ENCODE measurements at regions not wholly inside any gene's neighbourhood (a gene's known extent, or its start where the extent isn't known, plus 50 kb on each side); places are given as distances from the start of the nearest gene placed in this dataset.

GRCh38 chrX:63408050-63408449 lies 56.9 kb upstream of the SPIN4 start:
- no peak for TF ChIP-seq EZH2 (IDR thresholded peaks at IDR 0.05; ENCODE audit: low read length)
- TF ChIP-seq CTCF (optimal IDR thresholded peaks at IDR 0.05 in 1 of 3, IDR thresholded peaks at IDR 0.05 in 1 of 3, conservative IDR thresholded peaks at IDR 0.05 in 1 of 3; ENCODE audit: extremely low read depth in 1 of 3, insufficient read depth in 2 of 3, low read length in 3 of 3), result no peak
- Histone ChIP-seq H3K36me3 (ENCODE audit: control insufficient read depth in 2 of 2, extremely low read depth in 1 of 2, insufficient read depth in 2 of 2, low read length in 2 of 2) (no peaks in the 10 kb centered on the region), H3K9ac (ENCODE audit: control insufficient read depth, extremely low read depth, insufficient read depth, low read length) (no peak overlapping the region), H3K9me3 (ENCODE audit: control insufficient read depth, low read depth, low read length) (no peaks in the 10 kb centered on the region), H2AFZ (ENCODE audit: control insufficient read depth, low read length) (no peak overlapping the region), H3K4me1 (ENCODE audit: control insufficient read depth, extremely low read depth, insufficient read depth, low read length) (no peaks in the 10 kb centered on the region), H3K4me2 (ENCODE audit: control insufficient read depth, extremely low read depth, insufficient read depth, low read depth, low read length) (no peak overlapping the region), H3K9me1 (ENCODE audit: control insufficient read depth, extremely low read depth, insufficient read depth, low read length) (no peaks in the 10 kb centered on the region), H3K4me3 (ENCODE audit: control insufficient read depth in 2 of 3, extremely low read depth in 1 of 3, insufficient read depth in 2 of 3, low read depth in 1 of 3, low read length in 3 of 3) (no peak overlapping the region), H3K27ac (ENCODE audit: control insufficient read depth, insufficient read depth, low read length) (no peak overlapping the region), H3K79me2 (ENCODE audit: control insufficient read depth, insufficient read depth, low read length) (no peaks in the 10 kb centered on the region), H3K27me3 (ENCODE audit: control insufficient read depth, extremely low read depth, insufficient read depth, low read length) (no peaks in the 10 kb centered on the region), H4K20me1 (ENCODE audit: control insufficient read depth, extremely low read depth, insufficient read depth, low read length) (no peaks in the 10 kb centered on the region)
- DNase-seq (ENCODE audit: low read depth, low spot score) (no peak), FAIRE-seq (no peak)
- dilution Hi-C loops (cut with MboI; ENCODE audit: extremely low pct_ligation_motif_present, low sequenced_read_pairs), result no loop called here

GRCh38 chrX:63404332-63404731 lies 53.2 kb upstream of the SPIN4 start:
- no peaks in the 10 kb centered on the region for H3K9me3 ChIP-seq (ENCODE audit: control insufficient read depth, low read depth, low read length)
- H3K36me3 ChIP-seq (ENCODE audit: control insufficient read depth in 2 of 2, extremely low read depth in 1 of 2, insufficient read depth in 2 of 2, low read length in 2 of 2), result no peaks in the 10 kb centered on the region
- no peak for TF ChIP-seq CTCF (optimal IDR thresholded peaks at IDR 0.05 in 1 of 3, IDR thresholded peaks at IDR 0.05 in 1 of 3, conservative IDR thresholded peaks at IDR 0.05 in 1 of 3; ENCODE audit: extremely low read depth in 1 of 3, insufficient read depth in 2 of 3, low read length in 3 of 3)
- H2AFZ ChIP-seq (ENCODE audit: control insufficient read depth, low read length), result no peak overlapping the region
- no peaks in the 10 kb centered on the region for H4K20me1 ChIP-seq (ENCODE audit: control insufficient read depth, extremely low read depth, insufficient read depth, low read length)
- DNase-seq (ENCODE audit: low read depth, low spot score) (no peak), FAIRE-seq (no peak)
- H3K9me1 ChIP-seq (ENCODE audit: control insufficient read depth, extremely low read depth, insufficient read depth, low read length), result no peaks in the 10 kb centered on the region
- dilution Hi-C loops (cut with MboI; ENCODE audit: extremely low pct_ligation_motif_present, low sequenced_read_pairs), result no loop called here
- H3K4me2 ChIP-seq (ENCODE audit: control insufficient read depth, extremely low read depth, insufficient read depth, low read depth, low read length), result no peak overlapping the region
- no peaks in the 10 kb centered on the region for H3K4me1 ChIP-seq (ENCODE audit: control insufficient read depth, extremely low read depth, insufficient read depth, low read length)
- H3K27me3 ChIP-seq (ENCODE audit: control insufficient read depth, extremely low read depth, insufficient read depth, low read length), result no peaks in the 10 kb centered on the region
- H3K27ac ChIP-seq (ENCODE audit: control insufficient read depth, insufficient read depth, low read length), result no peak overlapping the region
- H3K9ac ChIP-seq (ENCODE audit: control insufficient read depth, extremely low read depth, insufficient read depth, low read length), result no peak overlapping the region
- no peak overlapping the region for H3K4me3 ChIP-seq (ENCODE audit: control insufficient read depth in 2 of 3, extremely low read depth in 1 of 3, insufficient read depth in 2 of 3, low read depth in 1 of 3, low read length in 3 of 3)
- no peaks in the 10 kb centered on the region for H3K79me2 ChIP-seq (ENCODE audit: control insufficient read depth, insufficient read depth, low read length)
